Endodermal cell (in vitro differentiated cells): ENCODE measurements at regions not wholly inside any gene's neighbourhood (a gene's known extent, or its start where the extent isn't known, plus 50 kb on each side); places are given as distances from the start of the nearest gene placed in this dataset.

Experiments
- DNase-seq: peaks from one replicate; pipeline ENCODE4 v3.0.0-alpha.2; 2017
- H3K27ac ChIP-seq: 2 replicates; pipeline ENCODE4 v1.5.1; 2013; ENCODE audit warnings: mild to moderate bottlenecking, low read depth, low read length, moderate library complexity
- H3K27me3 ChIP-seq: 2 replicates; pipeline ENCODE4 v1.6.1; 2013; ENCODE audit warnings: mild to moderate bottlenecking, low read length, moderate library complexity; ENCODE audit not compliant: insufficient read depth, control insufficient read depth, poor library complexity, severe bottlenecking
- H3K36me3 ChIP-seq: 2 replicates; pipeline ENCODE4 v1.7.0; 2013; ENCODE audit warnings: mild to moderate bottlenecking, low read length, moderate library complexity; ENCODE audit not compliant: control insufficient read depth, insufficient read depth
- H3K4me1 ChIP-seq: one replicate; pipeline ENCODE4 v1.7.0; 2013; ENCODE audit warnings: low read length; ENCODE audit not compliant: control insufficient read depth, insufficient read depth
- H3K4me3 ChIP-seq: 2 replicates; pipeline ENCODE4 v1.5.1; 2013; ENCODE audit warnings: mild to moderate bottlenecking, low read length, moderate library complexity
- H3K9ac ChIP-seq: 2 replicates; pipeline ENCODE4 v1.6.1; 2013; ENCODE audit warnings: mild to moderate bottlenecking, low read length, moderate library complexity; ENCODE audit not compliant: poor library complexity, severe bottlenecking; ENCODE audit errors: extremely low read depth
- H3K9me3 ChIP-seq: 2 replicates; pipeline ENCODE4 v1.6.1; 2013; ENCODE audit warnings: mild to moderate bottlenecking, low read length, moderate library complexity; ENCODE audit not compliant: control insufficient read depth
- H3K27ac Mint-ChIP-seq: 2 replicates; pipeline ENCODE4 v1.8.0; 2020; ENCODE audit warnings: mixed read lengths
- H3K27me3 Mint-ChIP-seq: 2 replicates; pipeline ENCODE4 v1.8.0; 2021; ENCODE audit warnings: mild to moderate bottlenecking, mixed read lengths; ENCODE audit not compliant: insufficient read depth
- H3K36me3 Mint-ChIP-seq: 2 replicates; pipeline ENCODE4 v1.8.0; 2020; ENCODE audit warnings: low read depth, mixed read lengths
- H3K4me1 Mint-ChIP-seq: 2 replicates; pipeline ENCODE4 v1.8.0; 2020; ENCODE audit warnings: mixed read lengths
- H3K4me3 Mint-ChIP-seq: 2 replicates; pipeline ENCODE4 v1.8.0; 2020; ENCODE audit warnings: mild to moderate bottlenecking, moderate library complexity, mixed read lengths
- H3K9me3 Mint-ChIP-seq: 2 replicates; pipeline ENCODE4 v1.8.0; 2020; ENCODE audit warnings: mild to moderate bottlenecking, mixed read lengths
- CTCF ChIP-seq: fragments of 200-600 bp; sonication (generic); conservative IDR thresholded peaks from 2 replicates; pipeline ENCODE4 v1.5.0; 2021; ENCODE audit warnings: antibody characterized with exemption, mild to moderate bottlenecking
- WGBS, 2 experiments: methylation state at CpG; one replicate each; pipeline versions ENCODE4 v1.1.5 to v1.1.7; 2013; ENCODE audit warnings: missing lambda C conversion rate in 2 of 2, mixed read lengths in 1 of 2; ENCODE audit not compliant: insufficient coverage in 1 of 2, insufficient read length in 1 of 2; 5-methylcytosine and 5-hydroxymethylcytosine counted together

- Histone ChIP-seq H3K4me1 (no peaks in the 10 kb centered on the region), H3K27me3 (no peaks in the 10 kb centered on the region), H3K9ac (no peak overlapping the region), H3K36me3 (no peaks in the 10 kb centered on the region), H3K27ac (no peak overlapping the region), H3K4me3 (no peak overlapping the region), H3K9me3 (no peaks in the 10 kb centered on the region)
- no peak for TF ChIP-seq CTCF
- peaks cover 1% of the 10 kb centered on the region for H3K4me1 Mint-ChIP-seq
- no peaks in the 10 kb centered on the region for H3K27me3 Mint-ChIP-seq
- no peaks in the 10 kb centered on the region for H3K36me3 Mint-ChIP-seq
- WGBS, 2 experiments, result 92% methylated on average over 6 of the region's 6 CpGs
- DNase-seq, result no peak
- H3K9me3 Mint-ChIP-seq, result no peaks in the 10 kb centered on the region
- no peak overlapping the region for H3K4me3 Mint-ChIP-seq
- H3K27ac Mint-ChIP-seq, result no peak overlapping the region
These were observed 383.9 kb upstream of the DAB2 start for GRCh38 chr5:39808656-39809055.

DNA sequence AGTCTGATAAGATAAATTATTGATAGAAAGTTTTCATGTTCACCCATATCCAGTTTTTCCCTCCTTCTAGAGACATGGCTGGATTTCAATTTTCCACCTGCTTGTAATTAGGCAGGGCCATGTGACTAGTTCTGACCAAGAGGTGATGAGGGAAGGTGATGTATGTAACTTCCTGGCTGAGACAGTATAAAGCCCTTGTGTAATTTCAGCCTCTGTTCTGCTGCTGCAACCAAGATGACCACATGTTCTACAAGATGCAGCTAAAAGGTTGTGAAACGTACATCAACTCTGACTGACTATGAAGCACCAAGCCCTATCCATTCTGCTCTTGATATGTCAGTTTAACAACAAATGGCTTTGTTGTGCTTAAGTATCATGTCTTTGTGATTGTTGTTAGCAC is 376.5 kb upstream of the DAB2 start:
- Mint-ChIP-seq H3K9me3 (peaks cover 1% of the 10 kb centered on the region), H3K27ac (no peak overlapping the region), H3K4me3 (no peak overlapping the region), H3K27me3 (no peaks in the 10 kb centered on the region), H3K36me3 (no peaks in the 10 kb centered on the region), H3K4me1 (peaks cover 6% of the 10 kb centered on the region)
- Histone ChIP-seq H3K27ac (no peak overlapping the region), H3K9me3 (no peaks in the 10 kb centered on the region), H3K9ac (no peak overlapping the region), H3K4me3 (no peak overlapping the region), H3K36me3 (no peaks in the 10 kb centered on the region), H3K27me3 (no peaks in the 10 kb centered on the region), H3K4me1 (no peaks in the 10 kb centered on the region)
- TF ChIP-seq CTCF, result no peak
- WGBS, 2 experiments, result 97% methylated on average over 1 of the region's 1 CpG; no CpG with 5 or more reads in 1 of the 2 experiments
- no peak for DNase-seq

- Histone ChIP-seq H3K4me1 (no peaks in the 10 kb centered on the region), H3K4me3 (no peak overlapping the region), H3K27me3 (no peaks in the 10 kb centered on the region), H3K27ac (no peak overlapping the region), H3K9ac (no peak overlapping the region), H3K36me3 (no peaks in the 10 kb centered on the region), H3K9me3 (no peaks in the 10 kb centered on the region)
- TF ChIP-seq CTCF, result no peak
- Mint-ChIP-seq H3K27ac (no peak overlapping the region), H3K27me3 (no peaks in the 10 kb centered on the region), H3K4me1 (peaks cover 6% of the 10 kb centered on the region), H3K9me3 (peaks cover 2% of the 10 kb centered on the region), H3K4me3 (no peak overlapping the region), H3K36me3 (no peaks in the 10 kb centered on the region)
- no peak for DNase-seq
- 58 to 60% methylated on average over 3 of the region's 3 CpGs for WGBS, 2 experiments
These were observed 375.3 kb upstream of the DAB2 start for GRCh38 chr5:39800042-39800601.
